K562 (cell line): ENCODE measurements at regions not wholly inside any gene's neighbourhood (a gene's known extent, or its start where the extent isn't known, plus 50 kb on each side); places are given as distances from the start of the nearest gene placed in this dataset.

Source experiments
- ATAC-seq: fragments of 200-7000 bp; cut with Tn5 transposase; 3 replicates; pipeline ENCODE4 v1.9.1; 2020; ENCODE audit warnings: moderate library complexity
- BruUV-seq: library from RNA; stranded (reverse); fragments of 400-500 nt; replicated peaks from 2 replicates; lab custom pipeline; 2021; lab: Mats Ljungman, UMichigan
- CTCF ChIA-PET: fragments of 300-600 bp; formaldehyde crosslinking; extraction: SDS; loops from one replicate; lab custom pipeline; 2021; ENCODE audit warnings: low intra/inter-chr PET ratio; lab: Yijun Ruan, JAX
- POLR2A ChIA-PET: fragments of 300-600, 350-650 bp; sonication (Branson Sonifier 250); formaldehyde crosslinking; extraction: SDS; loops from one replicate; lab custom pipeline; 2021; ENCODE audit warnings: antibody characterized with exemption, inconsistent platforms; lab: Yijun Ruan, JAX
- DNase-seq, 4 experiments: peaks; one replicate each; pipeline versions ENCODE4 v3.0.0 to v3.0.0-alpha.2; 2011 to 2018; ENCODE audit warnings: low spot score in 3 of 4, mixed read lengths in 3 of 4; ENCODE audit errors: extremely low read depth in 1 of 4
- FAIRE-seq: peaks from 2 replicates; lab custom pipeline; 2011; peaks lifted over from hg19 to GRCh38; lab: Jason Lieb, UNC
- H2AFZ ChIP-seq: 2 replicates; pipeline ENCODE4 v1.6.0; 2011; ENCODE audit warnings: low read depth, low read length, control low read depth, inconsistent platforms
- H3K27ac ChIP-seq: fragments of 200-600 bp; 3 replicates; pipeline ENCODE4 v1.8.0; 2011; ENCODE audit warnings: low read depth, mild to moderate bottlenecking, control low read depth, inconsistent platforms, low read length, moderate library complexity, mixed read lengths; ENCODE audit errors: extremely low read depth
- H3K27me3 ChIP-seq, 2 experiments: fragments of 300-600 bp in 1 of 2; 2 replicates in 1 of 2; 3 replicates in 1 of 2; pipeline versions ENCODE4 v1.6.0 to v1.8.0; 2011; ENCODE audit warnings: inconsistent platforms in 2 of 2, low read length in 2 of 2, mild to moderate bottlenecking in 1 of 2, mixed read lengths in 1 of 2, moderate library complexity in 1 of 2; ENCODE audit not compliant: control insufficient read depth in 2 of 2, insufficient read depth in 2 of 2
- H3K36me3 ChIP-seq: fragments of 300-600 bp; 3 replicates; pipeline ENCODE4 v1.8.0; 2011; ENCODE audit warnings: mild to moderate bottlenecking, low read length, inconsistent platforms; ENCODE audit not compliant: control insufficient read depth, insufficient read depth
- H3K4me1 ChIP-seq, 2 experiments: fragments of 200-600 bp in 1 of 2; replicated peaks in 1 of 2; 2 replicates in 1 of 2; 3 replicates in 1 of 2; pipeline versions ENCODE4 v1.5.1 to v1.8.0; 2011; ENCODE audit warnings: inconsistent platforms in 2 of 2, low read length in 2 of 2, mild to moderate bottlenecking in 1 of 2, mixed read lengths in 1 of 2, moderate library complexity in 1 of 2; ENCODE audit not compliant: control insufficient read depth in 2 of 2, insufficient read depth in 2 of 2
- H3K4me2 ChIP-seq: 2 replicates; pipeline ENCODE4 v1.6.1; 2011; ENCODE audit warnings: low read length, control low read depth, inconsistent platforms, mixed read lengths; ENCODE audit not compliant: insufficient read depth
- H3K4me3 ChIP-seq: fragments of 200-600 bp; sonication (generic), shearing (Covaris generic); 2 replicates; pipeline ENCODE4 v1.5.1; 2016; ENCODE audit warnings: control low read depth, inconsistent platforms
- H3K79me2 ChIP-seq: fragments of 200-600 bp; 3 replicates; pipeline ENCODE4 v1.8.0; 2011; ENCODE audit warnings: low read length, inconsistent platforms; ENCODE audit not compliant: control insufficient read depth, insufficient read depth
- H3K9ac ChIP-seq, 2 experiments: 2 replicates each; pipeline versions ENCODE4 v1.6.0 to v1.6.1; 2011; ENCODE audit warnings: low read depth in 2 of 2, low read length in 2 of 2, control low read depth in 1 of 2, inconsistent platforms in 1 of 2, mild to moderate bottlenecking in 1 of 2, mixed read lengths in 1 of 2; ENCODE audit not compliant: insufficient read depth in 1 of 2
- H3K9me1 ChIP-seq: one replicate; pipeline ENCODE4 v1.6.0; 2011; ENCODE audit warnings: inconsistent platforms, mild to moderate bottlenecking, low read length, moderate library complexity; ENCODE audit not compliant: control insufficient read depth, insufficient read depth
- H3K9me3 ChIP-seq: replicated peaks from 2 replicates; pipeline ENCODE4 v1.5.1; 2011; ENCODE audit warnings: low read depth, low read length, inconsistent platforms; ENCODE audit not compliant: control insufficient read depth, insufficient read depth
- H4K20me1 ChIP-seq: replicated peaks from 2 replicates; pipeline ENCODE4 v1.6.1; 2011; ENCODE audit warnings: low read length, inconsistent platforms, mixed read lengths; ENCODE audit not compliant: control insufficient read depth, insufficient read depth
- BCL6 ChIP-seq: fragments of 250-450 bp; sonication (Bioruptor Pico); IDR thresholded peaks from 2 replicates; pipeline ENCODE4 v1.4.0; 2020
- BRF1 ChIP-seq: IDR thresholded peaks from 3 replicates; pipeline ENCODE4 v1.6.1; 2011; ENCODE audit warnings: borderline replicate concordance, mild to moderate bottlenecking; ENCODE audit not compliant: insufficient read length; ENCODE audit errors: extremely low read depth
- GATAD2A ChIP-seq: fragments of 450-650 bp; IDR thresholded peaks from 2 replicates; pipeline ENCODE4 v1.6.1; 2017
- JUNB ChIP-seq: fragments of 450-650 bp; formaldehyde crosslinking; conservative IDR thresholded peaks from 2 replicates; pipeline ENCODE4 v1.4.0; 2020; ENCODE audit warnings: mild to moderate bottlenecking
- NR2C1 ChIP-seq, 2 experiments: fragments of 450-650 bp; IDR thresholded peaks; 2 replicates each; pipeline ENCODE4 v1.6.1; 2017; ENCODE audit warnings: mild to moderate bottlenecking in 2 of 2, antibody characterized with exemption in 1 of 2, inconsistent platforms in 1 of 2, missing compliant biosample characterization in 1 of 2, missing genetic modification characterization in 1 of 2
- PHF20 ChIP-seq: fragments of 450-650 bp; IDR thresholded peaks from 2 replicates; pipeline ENCODE4 v1.6.1; 2018; ENCODE audit not compliant: partially characterized antibody
- POLR2A ChIP-seq: fragments of 450-650 bp; conservative IDR thresholded peaks from 2 replicates; pipeline ENCODE4 v1.6.1; 2016
- POLR2AphosphoS2 ChIP-seq: IDR thresholded peaks from 2 replicates; pipeline ENCODE4 v1.6.1; 2012; ENCODE audit warnings: low read length, improper control_type of control experiment
- RBBP5 ChIP-seq: fragments of 200-600 bp; sonication (generic); IDR thresholded peaks from 2 replicates; pipeline ENCODE4 v1.6.1; 2012; ENCODE audit warnings: borderline replicate concordance, mild to moderate bottlenecking, low read length, control low read depth, inconsistent platforms; ENCODE audit not compliant: insufficient read depth, poor library complexity, severe bottlenecking
- SMARCA4 ChIP-seq: fragments of 450-650 bp; IDR thresholded peaks from 2 replicates; pipeline ENCODE4 v1.6.1; 2016
- STAT5B ChIP-seq: fragments of 250-450 bp; sonication (Bioruptor Pico); IDR thresholded peaks from 2 replicates; pipeline ENCODE4 v1.8.0; 2021; ENCODE audit warnings: mild to moderate bottlenecking, inconsistent platforms
- ZNF12 ChIP-seq: sonication (generic); formaldehyde crosslinking; IDR thresholded peaks from 2 replicates; pipeline ENCODE4 v1.4.0; 2020; ENCODE audit warnings: mild to moderate bottlenecking, missing genetic modification reagents
- ZNF408 ChIP-seq: fragments of 250-450 bp; sonication (Bioruptor Pico); IDR thresholded peaks from 2 replicates; pipeline ENCODE4 v1.4.0; 2020; ENCODE audit warnings: low read depth, mild to moderate bottlenecking, moderate library complexity
- ZNF57 ChIP-seq: fragments of 450-650 bp; formaldehyde crosslinking; IDR thresholded peaks from 2 replicates; pipeline ENCODE4 v1.4.0; 2020; ENCODE audit warnings: mild to moderate bottlenecking, moderate library complexity
- ZNF589 ChIP-seq: fragments of 200-800 bp; sonication (Bioruptor generic); IDR thresholded peaks from 2 replicates; pipeline ENCODE4 v1.6.1; 2016; ENCODE audit warnings: low read depth, missing genetic modification characterization, missing compliant biosample characterization
- ZNF644 ChIP-seq: fragments of 200-800 bp; sonication (Bioruptor generic); IDR thresholded peaks from 2 replicates; pipeline ENCODE4 v1.6.1; 2016; ENCODE audit warnings: low read depth, missing genetic modification characterization, missing compliant biosample characterization
- WGBS: fragments of 100-300 bp; shearing (Covaris generic); methylation state at CpG from one replicate; pipeline ENCODE4 v1.1.6; 2016; ENCODE audit warnings: low coverage, mixed read lengths; ENCODE audit not compliant: insufficient coverage; ENCODE audit errors: missing lambda C conversion rate; 5-methylcytosine and 5-hydroxymethylcytosine counted together
- in situ Hi-C: fragments of 300-500 bp; cut with MboI; formaldehyde crosslinking; loops from 4 replicates; pipeline ENCODE4 v1.15.0; 2018; ENCODE audit warnings: inconsistent platforms, mixed read lengths
- intact Hi-C: fragments of 100-400 bp; cut with micrococcal nuclease; formaldehyde crosslinking; loops from 2 replicates; pipeline ENCODE4 v1.14.2; 2022

DNA sequence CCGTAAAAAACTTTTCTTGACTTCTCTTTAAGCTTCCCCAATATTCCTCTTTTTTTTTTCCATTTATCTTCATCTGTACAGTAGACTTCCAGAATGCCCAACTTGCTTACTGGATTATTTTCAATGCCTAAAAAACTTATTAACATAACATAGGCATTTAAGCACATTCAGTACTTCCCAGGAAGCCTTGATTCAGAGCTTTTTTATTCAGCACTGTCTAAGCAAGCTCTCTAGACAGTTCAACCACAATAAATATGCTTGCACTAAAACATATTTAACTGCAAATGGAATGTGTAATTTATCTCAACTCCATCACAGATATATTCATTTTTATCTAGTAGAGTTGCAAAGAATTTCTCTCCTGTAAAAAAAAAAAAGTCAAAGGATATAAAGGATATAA is 997.8 kb downstream of the ARAP2 start:
- Histone ChIP-seq H3K9ac (no peak overlapping the region), H4K20me1 (no peaks in the 10 kb centered on the region), H3K4me3 (no peak overlapping the region), H3K4me2 (no peak overlapping the region), H2AFZ (no peak overlapping the region), H3K27me3 (no peaks in the 10 kb centered on the region), H3K4me1 (no peaks in the 10 kb centered on the region), H3K27ac (no peak overlapping the region), H3K79me2 (no peaks in the 10 kb centered on the region), H3K36me3 (no peaks in the 10 kb centered on the region), H3K9me3 (no peaks in the 10 kb centered on the region), H3K9me1 (no peaks in the 10 kb centered on the region)
- FAIRE-seq (no peak), ATAC-seq (no peak), DNase-seq (no peak)
- no TSS peak for BruUV-seq
- in situ Hi-C loops = no loop called here
- intact Hi-C loops = no loop called here
- no peak for TF ChIP-seq POLR2A
- TF ChIP-seq JUNB (CRISPR knock-in tag) = no peak
- TF ChIP-seq ZNF408 (CRISPR knock-in tag) = no peak
- no peak for TF ChIP-seq ZNF12 (CRISPR knock-in tag)
- no peak for TF ChIP-seq SMARCA4
- TF ChIP-seq ZNF57 (CRISPR knock-in tag) = no peak
- no peak for TF ChIP-seq PHF20
- no peak for TF ChIP-seq ZNF644 (tag)
- TF ChIP-seq BRF1 = no peak
- no peak for TF ChIP-seq RBBP5
- no peak for TF ChIP-seq POLR2AphosphoS2
- no peak for TF ChIP-seq STAT5B
- no peak for TF ChIP-seq GATAD2A
- no peak for TF ChIP-seq BCL6 (CRISPR knock-in tag)
- no peak for TF ChIP-seq ZNF589 (CRISPR knock-in tag)
- TF ChIP-seq NR2C1 (IDR thresholded peaks at IDR 0.05) = no peak
- no peak for TF ChIP-seq NR2C1 (tag; IDR thresholded peaks at IDR 0.05)
- CTCF ChIA-PET = no interaction called here
- WGBS = 0% methylated on average over 1 of the region's 1 CpG
- POLR2A ChIA-PET = no interaction called here
